ENCODE measurements at regions not wholly inside any gene's neighbourhood (a gene's known extent, or its start where the extent isn't known, plus 50 kb on each side); places are given as distances from the start of the nearest gene placed in this dataset.
"Not testable (repeated sequence)": the region's sequence is repeated elsewhere in the genome, so short reads cannot be mapped to it uniquely, and the experiment has no call there.

GRCh38 chr1:193451606-193452005 is 265.2 kb upstream of the B3GALT2 start:
- ChIA-PET CTCF (no interaction called here), POLR2A (no interaction called here)
- H3K27me3 Mint-ChIP-seq, result no peaks in the 10 kb centered on the region

DNA sequence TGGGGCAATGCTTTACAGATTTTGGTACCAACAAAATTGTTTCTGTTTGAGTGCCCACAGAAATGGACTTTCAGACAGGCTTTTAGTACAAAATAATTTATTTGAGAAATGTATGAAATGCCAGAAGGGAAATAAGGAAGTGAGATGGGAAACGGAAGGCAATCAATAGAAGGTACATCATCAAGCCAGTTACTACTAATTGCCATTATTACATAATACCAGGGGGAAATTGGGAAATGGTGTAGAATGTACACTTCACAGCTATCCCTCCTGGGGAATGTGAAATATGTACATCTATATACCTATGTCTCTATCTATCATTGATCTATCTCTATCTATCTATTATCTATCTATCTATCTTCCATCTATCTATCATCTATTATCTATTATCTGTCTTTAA is 264.6 kb upstream of the B3GALT2 start:
- Mint-ChIP-seq H3K4me1 (peaks cover 18% of the 10 kb centered on the region), H3K27ac (no peak overlapping the region), H3K27me3 (no peaks in the 10 kb centered on the region), H3K36me3 (ENCODE audit: low read depth) (peaks cover 16% of the 10 kb centered on the region), H3K9me3 (no peaks in the 10 kb centered on the region), H3K4me3 (no peak overlapping the region)
- POLR2A ChIA-PET, result no interaction called here
- CTCF ChIA-PET, result no interaction called here
- no peak for DNase-seq

More at GRCh38 chr1:193451606-193452005, 265.2 kb upstream of the B3GALT2 start:
- Mint-ChIP-seq H3K9me3 (no peaks in the 10 kb centered on the region), H3K4me1 (peaks cover 18% of the 10 kb centered on the region), H3K36me3 (ENCODE audit: low read depth) (peaks cover 16% of the 10 kb centered on the region), H3K4me3 (no peak overlapping the region), H3K27ac (no peak overlapping the region)
- no peak for DNase-seq

- ChIA-PET POLR2A (interaction anchor here (1.0 to 2.6 kb wide), 3 partner anchors 10 to 91 kb away, joined by 3 to 13 read pairs (median 6); no protein-coding TSS in a partner anchor), CTCF (no interaction called here)
- peak; percentile 23 for DNase-seq
- Mint-ChIP-seq H3K4me3 (no peak overlapping the region), H3K27me3 (no peaks in the 10 kb centered on the region), H3K4me1 (peaks cover 18% of the 10 kb centered on the region), H3K9me3 (no peaks in the 10 kb centered on the region), H3K27ac (peak overlapping the region; percentile 63), H3K36me3 (ENCODE audit: low read depth) (peaks cover 16% of the 10 kb centered on the region)
Measured at GRCh38 chr1:193448682-193449461, 262.5 kb upstream of the B3GALT2 start.

- no peak for DNase-seq
- Mint-ChIP-seq H3K27ac (no peak overlapping the region), H3K4me3 (no peak overlapping the region), H3K27me3 (no peaks in the 10 kb centered on the region), H3K4me1 (peaks cover 8% of the 10 kb centered on the region), H3K9me3 (peaks cover 18% of the 10 kb centered on the region), H3K36me3 (ENCODE audit: low read depth) (peaks cover 13% of the 10 kb centered on the region)
- ChIA-PET CTCF (no interaction called here), POLR2A (no interaction called here)
Measured at GRCh38 chr1:193443886-193444285, 257.5 kb upstream of the B3GALT2 start.

- Mint-ChIP-seq H3K27ac (no peak overlapping the region), H3K4me1 (peaks cover 35% of the 10 kb centered on the region), H3K4me3 (no peak overlapping the region), H3K27me3 (no peaks in the 10 kb centered on the region), H3K36me3 (ENCODE audit: low read depth) (peaks cover 35% of the 10 kb centered on the region), H3K9me3 (peaks cover 39% of the 10 kb centered on the region)
- no peak for DNase-seq
- POLR2A ChIA-PET, result interaction anchor here (1.5 kb wide), 1 partner anchor 24 kb away, joined by 4 read pairs; no protein-coding TSS in a partner anchor
- CTCF ChIA-PET, result no interaction called here
Measured at GRCh38 chr1:193438771-193439170, 252.4 kb upstream of the B3GALT2 start.

GRCh38 chr1:193438312-193438711 is 251.9 kb upstream of the B3GALT2 start:
- Mint-ChIP-seq H3K4me1 (peaks cover 37% of the 10 kb centered on the region), H3K36me3 (ENCODE audit: low read depth) (peaks cover 39% of the 10 kb centered on the region), H3K27me3 (no peaks in the 10 kb centered on the region), H3K9me3 (peaks cover 44% of the 10 kb centered on the region), H3K27ac (peak overlapping the region; percentile 56), H3K4me3 (no peak overlapping the region)
- no peak for DNase-seq
- ChIA-PET POLR2A (no interaction called here), CTCF (no interaction called here)

DNA sequence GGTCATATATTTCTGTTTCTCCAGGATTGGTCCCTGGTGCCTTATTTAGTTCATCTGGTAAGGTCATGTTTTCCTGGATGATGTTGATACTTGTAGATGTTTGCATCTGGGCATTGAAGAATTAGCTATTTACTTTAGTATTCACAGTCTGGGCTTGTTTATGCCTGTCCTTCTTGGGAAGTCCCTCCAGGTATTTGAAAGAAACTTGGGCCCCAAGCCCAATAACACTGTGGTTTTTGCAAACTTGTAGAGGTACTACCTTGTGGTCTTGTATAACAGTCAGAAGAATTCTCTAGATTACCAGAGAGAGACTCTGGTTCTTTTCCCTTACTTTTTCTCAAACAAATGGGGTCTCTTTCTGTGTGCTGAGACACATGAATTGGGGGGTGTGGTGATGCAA is 251.4 kb upstream of the B3GALT2 start:
- peaks cover 49% of the 10 kb centered on the region for H3K9me3 Mint-ChIP-seq
- peaks cover 37% of the 10 kb centered on the region for H3K4me1 Mint-ChIP-seq
- POLR2A ChIA-PET, result no interaction called here
- H3K4me3 Mint-ChIP-seq, result no peak overlapping the region
- H3K27ac Mint-ChIP-seq, result peak overlapping the region; percentile 56
- no peak for DNase-seq
- CTCF ChIA-PET, result no interaction called here
- peaks cover 39% of the 10 kb centered on the region for H3K36me3 Mint-ChIP-seq (ENCODE audit: low read depth)
- H3K27me3 Mint-ChIP-seq, result no peaks in the 10 kb centered on the region

- H3K4me3 Mint-ChIP-seq, H3K27ac Mint-ChIP-seq, CTCF ChIA-PET, DNase-seq, POLR2A ChIA-PET, H3K27me3 Mint-ChIP-seq: not testable (repeated sequence)
- peaks cover 37% of the 10 kb centered on the region for H3K4me1 Mint-ChIP-seq
- peaks cover 43% of the 10 kb centered on the region for H3K36me3 Mint-ChIP-seq (ENCODE audit: low read depth)
- peaks cover 53% of the 10 kb centered on the region for H3K9me3 Mint-ChIP-seq
Measured at GRCh38 chr1:193437333-193437732, 250.9 kb upstream of the B3GALT2 start.

- ChIA-PET POLR2A (interaction anchor here (1.3 kb wide), 1 partner anchor 104 kb away, joined by 3 read pairs; no protein-coding TSS in a partner anchor), CTCF (no interaction called here)
- Mint-ChIP-seq H3K4me1 (peaks cover 37% of the 10 kb centered on the region), H3K4me3 (no peak overlapping the region), H3K36me3 (ENCODE audit: low read depth) (peaks cover 49% of the 10 kb centered on the region), H3K27me3 (no peaks in the 10 kb centered on the region), H3K9me3 (peaks cover 58% of the 10 kb centered on the region), H3K27ac (no peak overlapping the region)
- DNase-seq, result no peak
Measured at GRCh38 chr1:193435781-193436180, 249.4 kb upstream of the B3GALT2 start.

- CTCF ChIA-PET, result no interaction called here
- Mint-ChIP-seq H3K4me1 (peaks cover 37% of the 10 kb centered on the region), H3K9me3 (peaks cover 49% of the 10 kb centered on the region), H3K27me3 (no peaks in the 10 kb centered on the region), H3K4me3 (no peak overlapping the region), H3K27ac (no peak overlapping the region), H3K36me3 (ENCODE audit: low read depth) (peaks cover 43% of the 10 kb centered on the region)
- DNase-seq, result no peak
- POLR2A ChIA-PET, result interaction anchor here (1.3 kb wide), 1 partner anchor 106 kb away, joined by 3 read pairs; no protein-coding TSS in a partner anchor
Measured at GRCh38 chr1:193434319-193434718, 247.9 kb upstream of the B3GALT2 start.

GRCh38 chr1:193433599-193433998 is 247.2 kb upstream of the B3GALT2 start:
- Mint-ChIP-seq H3K9me3 (peaks cover 47% of the 10 kb centered on the region), H3K27me3 (no peaks in the 10 kb centered on the region), H3K27ac (no peak overlapping the region), H3K36me3 (ENCODE audit: low read depth) (peaks cover 43% of the 10 kb centered on the region), H3K4me1 (peaks cover 31% of the 10 kb centered on the region), H3K4me3 (no peak overlapping the region)
- ChIA-PET CTCF (no interaction called here), POLR2A (no interaction called here)
- no peak for DNase-seq

DNA sequence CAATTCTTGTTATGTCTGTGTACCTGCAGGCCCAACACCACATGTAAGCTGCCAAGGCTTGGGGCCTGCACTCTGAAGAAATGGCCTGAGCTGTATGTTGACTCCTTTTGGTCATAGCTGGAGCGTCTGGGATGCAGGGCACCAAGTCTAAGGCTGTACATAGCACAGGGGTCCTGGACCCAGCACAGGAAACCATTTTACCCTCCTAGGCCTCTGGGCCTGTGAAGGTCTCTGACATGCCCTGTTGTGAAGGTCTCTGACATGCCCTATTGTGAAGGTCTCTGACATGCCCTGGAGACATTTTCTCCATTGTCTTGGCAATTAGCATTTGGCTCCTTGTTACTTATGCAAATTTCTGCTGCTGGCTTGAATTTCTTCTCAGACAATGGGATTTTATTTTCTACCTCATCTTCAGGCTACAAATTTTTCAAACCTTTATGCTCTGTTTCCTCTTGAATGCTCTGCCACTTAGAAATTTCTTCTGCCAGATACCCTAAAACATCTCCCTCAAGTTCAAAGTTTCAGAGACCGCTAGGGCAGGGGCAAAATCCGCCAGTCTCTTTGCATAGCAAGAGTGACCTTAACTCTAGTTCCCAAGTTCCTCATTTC is 246.7 kb upstream of the B3GALT2 start:
- Mint-ChIP-seq H3K27me3 (no peaks in the 10 kb centered on the region), H3K4me3 (no peak overlapping the region), H3K4me1 (peaks cover 27% of the 10 kb centered on the region), H3K9me3 (peaks cover 47% of the 10 kb centered on the region), H3K27ac (no peak overlapping the region), H3K36me3 (ENCODE audit: low read depth) (peaks cover 43% of the 10 kb centered on the region)
- ChIA-PET CTCF (no interaction called here), POLR2A (no interaction called here)
- no peak for DNase-seq

DNA sequence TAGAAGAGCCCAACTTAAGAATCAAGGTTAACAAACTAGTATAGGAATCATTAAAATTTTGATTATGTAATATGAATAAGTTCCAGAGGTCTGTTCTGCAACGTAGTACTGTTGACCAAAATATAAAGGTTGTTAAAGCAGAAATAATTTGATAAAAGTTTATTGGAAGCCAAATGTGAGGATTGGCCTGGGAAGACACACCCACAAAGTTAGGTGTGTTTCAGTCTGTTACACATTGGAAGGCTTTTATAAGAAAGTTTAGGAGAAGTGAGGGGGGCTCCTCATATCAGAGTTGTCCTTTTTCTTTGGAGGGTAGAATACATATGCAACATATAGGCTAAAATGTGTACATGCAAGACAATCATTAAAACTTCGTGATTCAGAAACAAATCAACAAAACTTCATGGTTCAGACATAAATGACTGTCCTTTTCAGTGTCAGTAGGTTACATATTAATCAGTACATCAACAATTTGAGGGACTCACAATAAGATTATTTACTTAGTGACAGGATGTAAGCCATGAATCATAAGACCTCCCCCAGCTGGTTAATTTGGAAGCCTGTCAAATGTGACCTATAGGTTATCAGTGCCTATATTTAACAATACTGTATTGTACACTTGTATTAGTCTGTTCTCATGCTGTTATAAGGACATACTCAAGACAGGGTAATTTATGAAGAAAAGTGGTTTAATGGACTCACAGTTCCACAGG is 245.0 kb upstream of the B3GALT2 start:
- no peaks in the 10 kb centered on the region for H3K27me3 Mint-ChIP-seq
- CTCF ChIA-PET, result interaction anchor here (0.5 kb wide), 1 partner anchor 58 kb away, joined by 3 read pairs; no protein-coding TSS in a partner anchor
- H3K9me3 Mint-ChIP-seq, result peaks cover 48% of the 10 kb centered on the region
- no peak overlapping the region for H3K27ac Mint-ChIP-seq
- no peak overlapping the region for H3K4me3 Mint-ChIP-seq
- peaks cover 20% of the 10 kb centered on the region for H3K4me1 Mint-ChIP-seq
- no peak for DNase-seq
- peaks cover 36% of the 10 kb centered on the region for H3K36me3 Mint-ChIP-seq (ENCODE audit: low read depth)
- POLR2A ChIA-PET, result no interaction called here
